HepG2 (cell line): ENCODE measurements at regions not wholly inside any gene's neighbourhood (a gene's known extent, or its start where the extent isn't known, plus 50 kb on each side); places are given as distances from the start of the nearest gene placed in this dataset.
"Not testable (repeated sequence)": the region's sequence is repeated elsewhere in the genome, so short reads cannot be mapped to it uniquely, and the experiment has no call there.

Experiments used
- ATAC-seq: fragments of 200-7000 bp; cut with Tn5 transposase; 3 replicates; pipeline ENCODE4 v1.9.1; 2020; ENCODE audit warnings: mild to moderate bottlenecking, moderate library complexity
- BruUV-seq: library from RNA; stranded (reverse); fragments of 400-500 nt; replicated peaks from 2 replicates; lab custom pipeline; 2021; lab: Mats Ljungman, UMichigan
- CTCF ChIA-PET: fragments of 300-600 bp; formaldehyde crosslinking; extraction: SDS; loops from one replicate; lab custom pipeline; 2021; ENCODE audit warnings: low total read pairs, inconsistent platforms, low intra/inter-chr PET ratio; lab: Yijun Ruan, JAX
- POLR2A ChIA-PET: fragments of 350-600 bp; sonication (Branson Sonifier 250); formaldehyde crosslinking; loops from one replicate; lab custom pipeline; 2020; ENCODE audit warnings: antibody characterized with exemption, inconsistent platforms; lab: Yijun Ruan, JAX
- DNase-seq: peaks from one replicate; pipeline ENCODE4 v3.0.0-alpha.2; 2015; ENCODE audit warnings: low spot score
- FAIRE-seq: peaks from 3 replicates; lab custom pipeline; 2011; peaks lifted over from hg19 to GRCh38; lab: Jason Lieb, UNC
- H2AFZ ChIP-seq: one replicate; pipeline ENCODE4 v1.6.1; 2011; ENCODE audit warnings: low read length, inconsistent platforms
- H3K27ac ChIP-seq: fragments of 300-600 bp; 3 replicates; pipeline ENCODE4 v1.8.0; 2011; ENCODE audit warnings: mixed run types, mild to moderate bottlenecking, mixed read lengths, low read length, inconsistent platforms; ENCODE audit not compliant: insufficient read depth; ENCODE audit errors: extremely low read length
- H3K27me3 ChIP-seq, 2 experiments: fragments of 200-600 bp in 1 of 2; 2 replicates in 1 of 2; 3 replicates in 1 of 2; pipeline versions ENCODE4 v1.6.0 to v1.8.0; 2011; ENCODE audit warnings: low read length in 2 of 2, mild to moderate bottlenecking in 2 of 2, moderate library complexity in 2 of 2, inconsistent platforms in 1 of 2; ENCODE audit not compliant: insufficient read depth in 2 of 2, control insufficient read depth in 1 of 2
- H3K36me3 ChIP-seq, 2 experiments: fragments of 200-600 bp in 1 of 2; replicated peaks in 1 of 2; 2 replicates in 1 of 2; 3 replicates in 1 of 2; pipeline versions ENCODE4 v1.5.1 to v1.8.0; 2011; ENCODE audit warnings: low read length in 2 of 2, inconsistent platforms in 1 of 2; ENCODE audit not compliant: insufficient read depth in 2 of 2, control insufficient read depth in 1 of 2
- H3K4me1 ChIP-seq: 2 replicates; pipeline ENCODE4 v1.5.1; 2012; ENCODE audit warnings: low read length, inconsistent platforms; ENCODE audit not compliant: insufficient read depth
- H3K4me2 ChIP-seq: 2 replicates; pipeline ENCODE4 v1.6.0; 2011; ENCODE audit warnings: low read depth, low read length, inconsistent platforms
- H3K4me3 ChIP-seq, 3 experiments: fragments of 200-600 bp in 1 of 3; sonication (generic), shearing (Covaris generic) in 1 of 3; replicated peaks in 1 of 3; 2 replicates each; pipeline ENCODE4 v1.5.1; 2011 to 2016; ENCODE audit warnings: low read length in 3 of 3, inconsistent platforms in 2 of 3, low read depth in 2 of 3, mild to moderate bottlenecking in 2 of 3, control low read depth in 1 of 3, mixed read lengths in 1 of 3; ENCODE audit not compliant: insufficient read depth in 1 of 3
- H3K79me2 ChIP-seq: one replicate; pipeline ENCODE4 v1.6.1; 2011; ENCODE audit warnings: low read length, inconsistent platforms; ENCODE audit not compliant: insufficient read depth
- H3K9ac ChIP-seq: 2 replicates; pipeline ENCODE4 v1.6.0; 2011; ENCODE audit warnings: mild to moderate bottlenecking, low read depth, low read length, inconsistent platforms; ENCODE audit not compliant: insufficient read depth
- H3K9me3 ChIP-seq: 2 replicates; pipeline ENCODE4 v1.5.1; 2012; ENCODE audit warnings: mild to moderate bottlenecking, low read length
- H4K20me1 ChIP-seq: 2 replicates; pipeline ENCODE4 v1.6.0; 2011; ENCODE audit warnings: inconsistent platforms, mild to moderate bottlenecking, low read length, moderate library complexity; ENCODE audit not compliant: insufficient read depth
- ATF3 ChIP-seq: sonication (generic); formaldehyde crosslinking; IDR thresholded peaks from 2 replicates; pipeline ENCODE4 v1.4.0; 2020; ENCODE audit warnings: missing genetic modification reagents
- CENPX ChIP-seq: sonication (generic); formaldehyde crosslinking; IDR thresholded peaks from 2 replicates; pipeline ENCODE4 v1.9.0; 2021; ENCODE audit warnings: mild to moderate bottlenecking, missing genetic modification reagents, moderate library complexity
- EHMT2 ChIP-seq: fragments of 200-600 bp; sonication (generic); IDR thresholded peaks from 2 replicates; pipeline ENCODE4 v1.7.0; 2017; ENCODE audit warnings: antibody characterized with exemption, low read depth, low read length, borderline replicate concordance
- ELF1 ChIP-seq: sonication (generic); formaldehyde crosslinking; IDR thresholded peaks from 2 replicates; pipeline ENCODE4 v1.4.0; 2020; ENCODE audit warnings: missing genetic modification reagents
- FOSL2 ChIP-seq: sonication (generic); formaldehyde crosslinking; IDR thresholded peaks from 2 replicates; pipeline ENCODE4 v1.4.0; 2020; ENCODE audit warnings: missing genetic modification reagents
- JUND ChIP-seq: sonication (generic); formaldehyde crosslinking; IDR thresholded peaks from 2 replicates; pipeline ENCODE4 v1.8.0; 2022; ENCODE audit warnings: mild to moderate bottlenecking, missing genetic modification reagents
- MEF2D ChIP-seq: sonication (generic); formaldehyde crosslinking; IDR thresholded peaks from 2 replicates; pipeline ENCODE4 v1.5.1; 2020; ENCODE audit warnings: mild to moderate bottlenecking, missing genetic modification reagents
- PHF5A ChIP-seq: IDR thresholded peaks from one replicate; pipeline ENCODE4 v1.6.1; 2018; ENCODE audit warnings: low read depth, missing genetic modification reagents; ENCODE audit not compliant: unreplicated experiment
- POLR2G ChIP-seq: fragments of 200-400 bp; formaldehyde crosslinking; IDR thresholded peaks from 2 replicates; pipeline ENCODE4 v1.6.1; 2018; ENCODE audit warnings: mild to moderate bottlenecking, low read depth, low read length, moderate library complexity
- RFX1 ChIP-seq: fragments of 450-650 bp; IDR thresholded peaks from 2 replicates; pipeline ENCODE4 v1.6.1; 2017
- SIX1 ChIP-seq: sonication (generic); formaldehyde crosslinking; IDR thresholded peaks from 2 replicates; pipeline ENCODE4 v1.4.0; 2020; ENCODE audit warnings: missing genetic modification reagents, borderline replicate concordance
- SOX6 ChIP-seq, 2 experiments: fragments of 450-650 bp in 1 of 2; sonication (generic) in 1 of 2; formaldehyde crosslinking in 1 of 2; IDR thresholded peaks; 2 replicates each; pipeline versions ENCODE4 v1.4.0 to v1.6.1; 2017 to 2020; ENCODE audit warnings: antibody characterized with exemption in 1 of 2, mild to moderate bottlenecking in 1 of 2, missing genetic modification reagents in 1 of 2
- THRA ChIP-seq: sonication (generic); formaldehyde crosslinking; IDR thresholded peaks from 2 replicates; pipeline ENCODE4 v1.4.0; 2020; ENCODE audit warnings: missing genetic modification reagents, borderline replicate concordance
- XRCC5 ChIP-seq: fragments of 200-400 bp; formaldehyde crosslinking; optimal IDR thresholded peaks from 2 replicates; pipeline ENCODE3; 2017; ENCODE audit warnings: mild to moderate bottlenecking, low read length
- ZFP36 ChIP-seq: fragments of 150-350 bp; IDR thresholded peaks from 2 replicates; pipeline ENCODE4 v1.6.1; 2018; ENCODE audit warnings: borderline replicate concordance, low read length, low read depth; ENCODE audit not compliant: partially characterized antibody
- ZFP36L1 ChIP-seq: sonication (generic); formaldehyde crosslinking; IDR thresholded peaks from 2 replicates; pipeline ENCODE4 v1.8.0; 2022; ENCODE audit warnings: mild to moderate bottlenecking, missing genetic modification reagents, moderate library complexity
- ZNF792 ChIP-seq: IDR thresholded peaks from 2 replicates; pipeline ENCODE4 v1.6.1; 2016
- WGBS: methylation state at CpG from one replicate; pipeline ENCODE4 v1.1.6; 2017; ENCODE audit warnings: low lambda C conversion rate; 5-methylcytosine and 5-hydroxymethylcytosine counted together
- in situ Hi-C: cut with HindIII; loops from 2 replicates; pipeline ENCODE4 v1.10.0; 2017; ENCODE audit warnings: low pct_unique_long_range_greater_than_20kb; ENCODE audit not compliant: extremely low pct_ligation_motif_present
- intact Hi-C: fragments of 100-400 bp; cut with micrococcal nuclease; formaldehyde crosslinking; loops from one replicate; pipeline ENCODE4 v1.10.0; 2022; ENCODE audit not compliant: unreplicated experiment

DNA sequence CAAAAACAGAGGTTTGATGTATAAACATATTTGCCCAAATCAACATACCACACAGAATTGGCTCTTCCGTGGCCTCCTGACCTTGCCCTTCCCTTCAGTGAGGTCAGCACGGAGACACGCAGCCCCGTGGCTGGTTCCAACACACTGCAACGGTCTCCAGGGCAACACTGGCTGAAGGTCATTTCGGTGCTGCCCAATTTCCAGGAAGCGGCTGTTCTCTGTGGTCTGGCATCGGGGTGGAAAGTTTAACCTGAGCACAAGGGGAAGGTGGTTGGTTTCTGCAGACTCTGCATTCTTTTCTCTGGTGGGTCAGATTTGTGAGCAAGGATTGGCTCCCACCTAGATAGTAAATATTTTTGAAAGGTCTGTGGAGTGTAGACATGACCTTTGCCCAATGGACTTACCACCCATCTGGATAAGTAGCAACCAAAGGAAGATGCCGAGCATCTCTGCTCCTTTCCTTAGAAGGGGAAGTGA lies 177.6 kb upstream of the PHACTR1 start (continued):
- TF ChIP-seq PHF5A (CRISPR knock-in tag), result no peak
- TF ChIP-seq XRCC5, result no peak
- TF ChIP-seq JUND, result peak; percentile 15; the same call in 1 of the 2 replicates
- TF ChIP-seq EHMT2, result 0 out of 2 replicates have a peak, but pooled peaks have one; percentile 28
- no peak for TF ChIP-seq POLR2G
- peak; percentile 54; the same call in 1 of the 2 replicates for TF ChIP-seq FOSL2
- TF ChIP-seq CENPX (CRISPR knock-in tag), result no peak
- TF ChIP-seq ATF3, result peak; percentile 72
- TF ChIP-seq ZFP36, result peak; percentile 17
- peak; percentile 73 for TF ChIP-seq RFX1
- TF ChIP-seq ZFP36L1 (CRISPR knock-in tag), result 0 out of 2 replicates have a peak, but pooled peaks have one; percentile 49
- 0 out of 2 replicates have a peak, but pooled peaks have one; percentile 20 for TF ChIP-seq ZNF792
- TF ChIP-seq THRA (CRISPR knock-in tag), result peak; percentile 58; the same call in 1 of the 2 replicates
- TF ChIP-seq SIX1, result no peak
- TF ChIP-seq MEF2D (CRISPR knock-in tag), result no peak
- TF ChIP-seq ELF1 (CRISPR knock-in tag), result peak; percentile 72; the same call in 1 of the 2 replicates
- TF ChIP-seq SOX6 (IDR thresholded peaks at IDR 0.05), result no peak
- peak; percentile 66 for TF ChIP-seq SOX6 (CRISPR knock-in tag; IDR thresholded peaks at IDR 0.05)
- TF ChIP-seq, all 625 proteins: peak for 65

- H3K27me3 ChIP-seq, CTCF ChIA-PET, H3K36me3 ChIP-seq, POLR2A ChIA-PET, BruUV-seq, in situ Hi-C loops, H3K4me3 ChIP-seq, H3K4me2 ChIP-seq, ATAC-seq, H3K79me2 ChIP-seq, H3K9ac ChIP-seq, DNase-seq, intact Hi-C loops, H3K27ac ChIP-seq, H4K20me1 ChIP-seq, FAIRE-seq, H3K9me3 ChIP-seq, H2AFZ ChIP-seq: not testable (repeated sequence)
- 84% methylated on average over 4 of the region's 4 CpGs for WGBS
- peaks cover 23% of the 10 kb centered on the region for H3K4me1 ChIP-seq
These were observed 174.1 kb upstream of the PHACTR1 start for GRCh38 chr6:12542319-12543115.
